ENCODE measurements at regions not wholly inside any gene's neighbourhood (a gene's known extent, or its start where the extent isn't known, plus 50 kb on each side); places are given as distances from the start of the nearest gene placed in this dataset.

- TF ChIP-seq THRA (CRISPR knock-in tag; IDR thresholded peaks at IDR 0.05; ENCODE audit: borderline replicate concordance) = no peak
- peak; percentile 92 for TF ChIP-seq CTCF (CRISPR knock-in tag; IDR thresholded peaks at IDR 0.05)
- TF ChIP-seq NONO (IDR thresholded peaks at IDR 0.05) = no peak
- peak; percentile 38; the same call in 1 of the 2 replicates for TF ChIP-seq NONO (CRISPR knock-in tag; conservative IDR thresholded peaks at IDR 0.05)
- no peak for TF ChIP-seq RERE (CRISPR knock-in tag; IDR thresholded peaks at IDR 0.05; ENCODE audit: low read depth)
- TF ChIP-seq HNRNPH1 (optimal IDR thresholded peaks at IDR 0.05; ENCODE audit: low read depth, low read length) = no peak
- TF ChIP-seq NR2C2 (CRISPR knock-in tag; IDR thresholded peaks at IDR 0.05; ENCODE audit: borderline replicate concordance) = peak; percentile 46; the same call in 1 of the 2 replicates
- no peak for TF ChIP-seq SOX6 (IDR thresholded peaks at IDR 0.05)
- TF ChIP-seq SOX6 (CRISPR knock-in tag; IDR thresholded peaks at IDR 0.05) = peak; percentile 48; the same call in 1 of the 2 replicates
- TF ChIP-seq MAFG (CRISPR knock-in tag; IDR thresholded peaks at IDR 0.05) = no peak
- no peak for TF ChIP-seq CERS6 (CRISPR knock-in tag; IDR thresholded peaks at IDR 0.05)
- no peak for TF ChIP-seq ZNF615 (CRISPR knock-in tag; IDR thresholded peaks at IDR 0.05; ENCODE audit: borderline replicate concordance)
- TF ChIP-seq ZSCAN25 (CRISPR knock-in tag; IDR thresholded peaks at IDR 0.05) = no peak
- no peak for TF ChIP-seq GZF1 (CRISPR knock-in tag; IDR thresholded peaks at IDR 0.05)
- no peak; the same call in 1 of the 2 replicates for TF ChIP-seq ETV5 (CRISPR knock-in tag; IDR thresholded peaks at IDR 0.05; ENCODE audit: borderline replicate concordance)
- no peak for TF ChIP-seq MAZ (IDR thresholded peaks at IDR 0.05; ENCODE audit: borderline replicate concordance, low read depth, low read length)
- TF ChIP-seq MAZ (CRISPR knock-in tag; IDR thresholded peaks at IDR 0.05; ENCODE audit: low read depth) = no peak
- TF ChIP-seq MLX (CRISPR knock-in tag; IDR thresholded peaks at IDR 0.05) = peak; percentile 99
- no peak for TF ChIP-seq ZNF280B (CRISPR knock-in tag; IDR thresholded peaks at IDR 0.05; ENCODE audit: borderline replicate concordance)
Measured at GRCh38 chr2:234288974-234289455, 207.9 kb downstream of the ARL4C start (continued).

Measured in HepG2 (cell line).